ENCODE measurements at regions not wholly inside any gene's neighbourhood (a gene's known extent, or its start where the extent isn't known, plus 50 kb on each side); places are given as distances from the start of the nearest gene placed in this dataset.
"Not testable (repeated sequence)": the region's sequence is repeated elsewhere in the genome, so short reads cannot be mapped to it uniquely, and the experiment has no call there.

- no peak for DNase-seq (ENCODE audit: low read depth in 2 of 3, low spot score in 2 of 3)
Measured at GRCh38 chr13:80180740-80181355, 160.1 kb downstream of the SPRY2 start.

DNA sequence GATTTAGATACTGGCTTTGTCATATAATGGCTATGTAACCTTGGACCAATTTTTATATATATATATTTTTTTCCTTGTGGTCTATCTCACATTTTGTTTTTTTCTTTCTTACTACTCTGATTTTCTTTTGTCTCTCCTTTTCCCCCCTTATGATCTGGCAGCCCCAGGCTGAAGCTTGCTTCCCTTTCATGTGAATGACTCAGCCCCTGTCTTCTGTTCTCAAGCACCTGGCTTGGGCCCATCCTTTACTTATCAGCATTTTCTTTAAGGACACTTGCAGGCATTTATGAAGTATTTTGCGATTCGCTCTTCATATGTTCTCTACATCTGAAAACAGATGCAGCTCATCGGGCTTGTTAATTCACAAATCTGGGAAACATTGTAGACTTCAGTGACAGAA is 163.6 kb downstream of the SPRY2 start:
- DNase-seq (ENCODE audit: low read depth in 2 of 3, low spot score in 2 of 3): no peak

GRCh38 chr13:80173224-80173623 is 167.7 kb downstream of the SPRY2 start:
- DNase-seq (ENCODE audit: low read depth in 2 of 3, low spot score in 2 of 3): no peak

DNA sequence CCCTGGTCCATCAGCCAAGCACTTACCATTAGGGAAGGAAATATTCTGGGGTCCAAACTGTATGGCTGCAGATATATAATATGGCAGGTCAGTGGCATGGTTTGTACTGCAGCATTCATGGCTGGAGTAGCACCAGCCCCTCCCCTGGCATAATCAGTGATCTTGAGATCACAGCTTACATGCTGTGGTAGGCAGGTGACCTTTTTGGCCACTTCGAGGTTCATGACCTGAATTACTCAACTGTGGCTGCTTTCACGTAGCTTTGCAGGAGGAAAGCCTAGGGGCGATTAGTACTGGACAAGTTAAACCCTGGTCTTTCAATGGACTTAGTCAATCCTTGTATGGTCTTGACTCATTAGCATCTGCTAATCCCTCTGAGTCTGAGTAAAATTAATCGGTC is 169.8 kb downstream of the SPRY2 start:
- no peak for DNase-seq (ENCODE audit: low read depth in 2 of 3, low spot score in 2 of 3)

DNA sequence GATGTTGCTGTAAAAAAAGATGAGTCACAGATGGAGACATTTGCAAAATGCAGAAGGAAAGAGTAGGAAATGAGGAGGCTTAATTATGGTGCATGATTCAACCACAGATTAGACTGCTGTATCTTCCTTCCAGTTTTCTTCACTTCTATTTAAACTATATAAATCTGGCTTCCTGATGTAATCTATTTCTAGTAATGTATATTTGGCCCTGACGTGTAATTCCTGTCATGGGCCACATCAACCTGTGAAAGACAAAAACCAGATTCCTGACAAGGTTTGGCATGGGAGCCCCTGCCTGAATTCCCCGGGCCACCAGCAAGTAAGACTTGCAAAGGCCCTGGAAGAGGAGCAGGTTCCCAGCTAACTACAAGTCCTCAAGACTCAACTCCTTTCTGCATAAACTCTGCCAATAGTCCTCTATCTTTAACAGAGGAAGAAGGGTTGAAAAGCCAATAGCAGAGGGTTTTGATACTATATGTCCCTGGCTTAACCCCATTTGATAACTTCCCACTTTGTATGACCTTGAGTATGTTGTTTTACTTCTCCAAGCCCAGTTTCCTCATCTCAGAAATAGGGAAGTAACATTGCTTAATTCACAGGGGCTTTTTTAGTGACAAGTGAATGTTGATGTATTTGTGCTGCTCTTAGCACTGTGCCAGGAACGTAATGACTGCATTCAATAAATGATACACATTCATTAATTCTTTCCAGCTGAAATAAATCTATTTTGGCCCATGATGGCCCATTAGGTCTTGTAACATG is 172.7 kb downstream of the SPRY2 start:
- no peak for DNase-seq (ENCODE audit: low read depth in 2 of 3, low spot score in 2 of 3)

GRCh38 chr13:80166352-80166751 is 174.6 kb downstream of the SPRY2 start:
- no peak for DNase-seq (ENCODE audit: low read depth in 2 of 3, low spot score in 2 of 3)

DNA sequence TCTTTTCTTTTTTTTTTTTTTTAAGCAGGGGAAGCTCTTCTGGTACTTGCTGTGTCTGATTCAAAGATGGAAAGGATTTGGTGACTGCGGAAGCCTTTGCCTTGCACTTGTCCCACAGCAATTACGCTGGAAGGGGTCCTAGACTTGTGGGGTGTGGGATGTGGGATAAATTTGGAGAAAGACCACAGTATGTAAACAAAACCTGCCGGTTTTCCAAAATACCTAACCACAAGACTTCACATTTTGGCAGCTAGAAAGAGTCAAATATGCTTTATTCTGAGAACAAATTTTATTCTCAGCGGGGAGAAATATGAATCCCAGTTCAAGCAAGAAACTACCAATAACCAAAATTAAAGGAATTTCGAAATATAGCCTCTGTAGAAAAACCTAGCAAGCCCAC is 176.5 kb downstream of the SPRY2 start:
- no peak for DNase-seq (ENCODE audit: low read depth in 2 of 3, low spot score in 2 of 3)

DNA sequence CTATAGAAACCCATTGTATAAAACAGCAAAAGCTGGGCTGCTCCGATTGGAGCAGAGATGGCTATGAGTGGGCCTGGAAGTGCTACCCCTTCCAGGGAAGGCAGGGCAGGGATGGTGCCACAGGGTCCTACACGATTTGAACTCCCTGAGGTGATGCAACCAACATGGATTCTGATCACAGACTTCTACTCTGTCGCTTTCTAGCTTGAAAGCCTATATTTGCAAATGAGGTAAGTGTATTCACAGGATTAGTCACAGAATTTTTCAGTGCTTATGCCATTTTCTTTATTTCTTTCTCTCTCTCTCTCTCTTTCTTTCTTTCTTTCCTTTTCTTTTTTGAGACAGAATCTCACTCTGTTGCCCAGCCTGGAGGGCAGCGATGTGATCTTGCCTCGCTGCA is 179.0 kb downstream of the SPRY2 start:
- no peak for DNase-seq (ENCODE audit: low read depth in 2 of 3, low spot score in 2 of 3)

DNA sequence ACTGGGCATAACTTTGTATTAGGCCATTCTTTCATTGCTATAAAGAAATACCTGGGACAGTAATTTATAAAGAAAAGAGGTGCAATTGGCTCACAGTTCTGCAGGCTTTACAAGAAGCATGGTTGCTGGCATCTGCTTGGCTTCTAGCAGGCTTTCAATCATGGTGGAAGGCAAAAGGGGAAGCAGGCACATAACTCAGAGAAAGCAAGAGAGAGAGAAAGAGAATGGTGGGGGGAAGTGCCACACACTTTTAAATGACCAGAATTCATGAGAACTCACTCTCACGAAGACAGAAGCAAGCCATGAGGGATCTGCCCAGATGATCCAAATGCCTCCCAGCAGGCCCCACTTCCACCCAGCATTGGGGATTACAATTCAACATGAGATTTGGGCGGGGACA is 179.7 kb downstream of the SPRY2 start:
- DNase-seq (ENCODE audit: low read depth in 2 of 3, low spot score in 2 of 3): no peak

DNA sequence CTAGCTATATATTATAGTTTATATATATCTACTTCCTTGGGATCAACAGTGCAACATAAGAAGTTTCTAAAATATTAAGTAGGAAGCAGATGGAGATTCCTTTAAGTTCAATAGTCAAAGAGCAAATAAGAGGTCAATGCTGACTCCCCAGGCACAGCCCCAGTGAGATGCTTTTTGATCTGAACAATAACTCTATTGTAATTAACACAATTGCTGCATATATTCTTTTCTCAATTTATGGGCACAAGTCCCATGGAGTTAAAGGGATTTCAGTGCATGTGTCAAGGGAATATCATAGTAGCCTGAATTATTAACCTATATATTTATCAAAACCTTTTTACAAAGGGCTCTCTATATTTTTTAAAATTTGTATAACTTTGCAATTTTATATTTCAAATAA is 180.8 kb downstream of the SPRY2 start:
- no peak for DNase-seq (ENCODE audit: low read depth in 2 of 3, low spot score in 2 of 3)

- DNase-seq (ENCODE audit: low read depth in 2 of 3, low spot score in 2 of 3): no peak
Measured at GRCh38 chr13:80157261-80157932, 183.5 kb downstream of the SPRY2 start.

GRCh38 chr13:80152142-80152541 is 188.8 kb downstream of the SPRY2 start:
- not testable (repeated sequence) for DNase-seq (ENCODE audit: low read depth in 2 of 3, low spot score in 2 of 3)

GRCh38 chr13:80151016-80151415 is 189.9 kb downstream of the SPRY2 start:
- DNase-seq (ENCODE audit: low read depth in 2 of 3, low spot score in 2 of 3): no peak

DNA sequence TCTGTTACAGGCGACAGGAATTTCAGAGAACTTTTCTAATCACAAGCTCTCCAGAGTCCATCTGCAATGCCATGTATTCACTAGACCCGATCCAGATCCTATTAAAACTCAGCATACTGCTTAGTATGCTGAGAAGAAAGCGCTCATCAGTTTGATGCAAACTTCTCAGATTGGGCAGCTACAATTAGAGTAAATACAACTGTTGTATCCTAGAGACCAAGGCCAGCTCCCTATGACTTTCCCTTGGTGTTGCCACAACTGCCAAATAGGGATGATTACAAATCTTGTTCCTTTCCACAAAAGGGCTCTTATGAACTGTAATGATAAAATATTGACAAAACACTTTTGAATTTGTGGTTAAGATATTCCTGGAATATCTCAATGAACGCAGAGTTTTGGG is 191.2 kb downstream of the SPRY2 start:
- DNase-seq (ENCODE audit: low read depth in 2 of 3, low spot score in 2 of 3): no peak

DNA sequence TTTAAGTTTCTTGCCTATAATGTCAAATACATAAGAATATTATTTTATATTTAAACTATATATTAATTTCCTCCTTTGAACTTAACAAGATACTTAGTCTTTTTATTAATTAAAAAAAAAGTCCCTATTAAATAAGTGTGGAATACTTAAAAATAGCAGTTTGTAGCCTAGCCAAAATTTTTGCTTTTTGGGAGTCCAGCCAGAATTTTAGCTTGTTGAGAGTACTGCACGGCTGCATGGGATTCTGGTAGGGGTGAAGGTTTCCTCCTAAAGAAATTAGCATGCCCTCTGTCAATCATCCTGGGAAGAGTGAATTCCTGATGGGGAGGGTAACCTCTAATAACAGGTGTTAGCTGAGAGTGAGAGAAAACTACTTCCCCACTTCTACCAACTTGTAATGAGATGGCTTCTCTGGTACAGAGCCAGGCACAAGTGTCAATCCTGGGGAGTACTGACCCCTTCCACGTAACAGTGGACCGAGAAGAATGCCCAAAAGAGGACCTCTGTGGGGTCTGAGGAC is 195.7 kb downstream of the SPRY2 start:
- DNase-seq (ENCODE audit: low read depth in 2 of 3, low spot score in 2 of 3): no peak

GRCh38 chr13:80144493-80144892 is 196.4 kb downstream of the SPRY2 start:
- DNase-seq (ENCODE audit: low read depth in 2 of 3, low spot score in 2 of 3): no peak

- no peak for DNase-seq (ENCODE audit: low read depth in 2 of 3, low spot score in 2 of 3)
Measured at GRCh38 chr13:80141123-80141849, 199.6 kb downstream of the SPRY2 start.

- DNase-seq (ENCODE audit: low read depth in 2 of 3, low spot score in 2 of 3): no peak
Measured at GRCh38 chr13:80140685-80141084, 200.2 kb downstream of the SPRY2 start.

DNA sequence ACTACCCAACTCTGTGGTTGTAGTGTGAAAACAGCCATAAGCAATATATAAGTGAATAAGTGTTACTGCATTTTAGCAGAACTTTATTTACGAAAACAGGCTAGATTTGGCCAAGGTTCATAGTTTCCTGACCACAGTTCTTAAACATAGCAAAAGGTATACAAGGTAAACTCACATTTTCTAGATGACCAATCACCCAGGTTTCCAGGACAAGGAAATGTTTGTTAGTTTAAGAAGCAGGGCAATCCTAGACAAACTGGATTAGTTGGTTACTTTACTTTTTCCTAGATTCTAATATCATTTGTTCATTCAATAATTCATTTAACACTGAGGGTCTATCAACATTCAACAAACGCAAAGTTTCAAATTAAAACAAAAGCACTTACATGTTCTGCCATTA is 201.7 kb downstream of the SPRY2 start:
- DNase-seq (ENCODE audit: low read depth in 2 of 3, low spot score in 2 of 3): no peak

GRCh38 chr13:80137994-80138393 is 202.9 kb downstream of the SPRY2 start:
- DNase-seq (ENCODE audit: low read depth in 2 of 3, low spot score in 2 of 3): no peak

DNA sequence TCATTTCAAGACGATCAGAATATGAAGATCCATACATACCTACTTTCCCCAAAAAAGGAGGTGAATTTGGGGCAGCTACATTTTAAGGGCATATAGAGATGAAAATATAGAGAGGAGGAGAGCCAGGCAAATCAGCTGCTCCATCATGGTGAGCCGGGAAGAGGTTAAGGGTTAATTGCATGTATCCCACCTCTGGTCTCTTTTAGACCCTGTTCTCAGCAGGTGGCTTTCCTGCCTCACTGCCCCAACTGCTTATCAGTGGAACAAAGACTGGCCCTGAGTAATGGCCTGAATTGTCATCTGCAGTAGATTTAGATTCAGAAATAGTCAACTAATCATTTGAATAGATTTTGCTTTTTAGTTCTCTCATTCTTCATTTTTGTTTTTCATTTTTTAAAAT is 206.6 kb downstream of the SPRY2 start:
- DNase-seq (ENCODE audit: low read depth in 2 of 3, low spot score in 2 of 3): no peak

Measured in activated CD8-positive, alpha-beta memory T cell treated with anti-CD3 and anti-CD28 coated beads for 48 hours (primary cell).